Activated CD8-positive, alpha-beta memory T cell treated with anti-CD3 and anti-CD28 coated beads, Interleukin-2, amount 10 ng/mL, durations not matched to agents 7 days and 5 days (primary cell): ENCODE measurements at regions not wholly inside any gene's neighbourhood (a gene's known extent, or its start where the extent isn't known, plus 50 kb on each side); places are given as distances from the start of the nearest gene placed in this dataset.

Experiments used
- ATAC-seq: fragments of 150-1000 bp; cut with Tn5 transposase; one replicate; pipeline ENCODE4 v1.10.0; 2021; ENCODE audit warnings: moderate library complexity
- CTCF ChIA-PET: fragments of 350-600 bp; sonication (Branson Sonifier 250); formaldehyde crosslinking; loops from one replicate; lab custom pipeline; 2021; ENCODE audit warnings: antibody characterized with exemption; lab: Charles Lee
- DNase-seq: peaks from one replicate; pipeline ENCODE4 v3.0.0-alpha.2; 2020
- H3K27ac Mint-ChIP-seq: one replicate; pipeline ENCODE4 v1.8.0; 2021; ENCODE audit warnings: mild to moderate bottlenecking, mixed read lengths
- H3K27me3 Mint-ChIP-seq: one replicate; pipeline ENCODE4 v1.8.0; 2021; ENCODE audit warnings: mixed read lengths
- H3K36me3 Mint-ChIP-seq: one replicate; pipeline ENCODE4 v1.8.0; 2021; ENCODE audit warnings: mild to moderate bottlenecking, mixed read lengths
- H3K4me1 Mint-ChIP-seq: one replicate; pipeline ENCODE4 v1.8.0; 2021; ENCODE audit warnings: mixed read lengths
- H3K4me3 Mint-ChIP-seq: one replicate; pipeline ENCODE4 v1.8.0; 2021; ENCODE audit warnings: mild to moderate bottlenecking, moderate library complexity, mixed read lengths
- H3K9me3 Mint-ChIP-seq: one replicate; pipeline ENCODE4 v1.8.0; 2022; ENCODE audit warnings: low read depth, mixed read lengths

GRCh38 chr20:52823303-52823702, 148.9 kb upstream of the TSHZ2 start:
- CTCF ChIA-PET: no interaction called here
- ATAC-seq (no peak), DNase-seq (no peak)
- H3K36me3 Mint-ChIP-seq: no peaks in the 10 kb centered on the region
- H3K4me1 Mint-ChIP-seq: no peaks in the 10 kb centered on the region
- no peak overlapping the region for H3K4me3 Mint-ChIP-seq
- no peaks in the 10 kb centered on the region for H3K9me3 Mint-ChIP-seq
- no peak overlapping the region for H3K27ac Mint-ChIP-seq
- H3K27me3 Mint-ChIP-seq: peaks cover 3% of the 10 kb centered on the region

- no peak overlapping the region for H3K27ac Mint-ChIP-seq
- no peak for ATAC-seq
- CTCF ChIA-PET: no interaction called here
- H3K27me3 Mint-ChIP-seq: peaks cover 3% of the 10 kb centered on the region
- no peak for DNase-seq
- H3K9me3 Mint-ChIP-seq: no peaks in the 10 kb centered on the region
- H3K4me1 Mint-ChIP-seq: no peaks in the 10 kb centered on the region
- H3K4me3 Mint-ChIP-seq: no peak overlapping the region
- H3K36me3 Mint-ChIP-seq: no peaks in the 10 kb centered on the region
These were observed 151.4 kb upstream of the TSHZ2 start for GRCh38 chr20:52820641-52821292.

GRCh38 chr20:52818491-52818890, 153.7 kb upstream of the TSHZ2 start:
- no peak overlapping the region for H3K4me3 Mint-ChIP-seq
- no peaks in the 10 kb centered on the region for H3K9me3 Mint-ChIP-seq
- H3K4me1 Mint-ChIP-seq: no peaks in the 10 kb centered on the region
- CTCF ChIA-PET: no interaction called here
- no peak for DNase-seq
- H3K27me3 Mint-ChIP-seq: peaks cover 3% of the 10 kb centered on the region
- no peak for ATAC-seq
- H3K27ac Mint-ChIP-seq: no peak overlapping the region
- H3K36me3 Mint-ChIP-seq: no peaks in the 10 kb centered on the region

GRCh38 chr20:52817981-52818380, 154.2 kb upstream of the TSHZ2 start:
- H3K27me3 Mint-ChIP-seq: peaks cover 3% of the 10 kb centered on the region
- H3K4me1 Mint-ChIP-seq: no peaks in the 10 kb centered on the region
- CTCF ChIA-PET: no interaction called here
- no peak for DNase-seq
- H3K27ac Mint-ChIP-seq: no peak overlapping the region
- H3K36me3 Mint-ChIP-seq: no peaks in the 10 kb centered on the region
- H3K4me3 Mint-ChIP-seq: no peak overlapping the region
- H3K9me3 Mint-ChIP-seq: no peaks in the 10 kb centered on the region
- ATAC-seq: no peak

- DNase-seq: no peak
- peaks cover 3% of the 10 kb centered on the region for H3K27me3 Mint-ChIP-seq
These were observed 154.6 kb upstream of the TSHZ2 start for GRCh38 chr20:52817511-52817910.

GRCh38 chr20:52814371-52814770, 157.8 kb upstream of the TSHZ2 start:
- Mint-ChIP-seq H3K27me3 (peaks cover 11% of the 10 kb centered on the region), H3K4me1 (no peaks in the 10 kb centered on the region), H3K36me3 (no peaks in the 10 kb centered on the region), H3K27ac (no peak overlapping the region), H3K9me3 (no peaks in the 10 kb centered on the region), H3K4me3 (no peak overlapping the region)
- no peak for DNase-seq
- ATAC-seq: no peak
- CTCF ChIA-PET: no interaction called here

More at GRCh38 chr20:52817511-52817910, 154.6 kb upstream of the TSHZ2 start:
- no peaks in the 10 kb centered on the region for H3K4me1 Mint-ChIP-seq
- no peaks in the 10 kb centered on the region for H3K36me3 Mint-ChIP-seq
- no peak overlapping the region for H3K4me3 Mint-ChIP-seq
- no peak overlapping the region for H3K27ac Mint-ChIP-seq
- no peak for ATAC-seq
- no peaks in the 10 kb centered on the region for H3K9me3 Mint-ChIP-seq
- CTCF ChIA-PET: no interaction called here

- Mint-ChIP-seq H3K27ac (no peak overlapping the region), H3K9me3 (no peaks in the 10 kb centered on the region), H3K36me3 (no peaks in the 10 kb centered on the region), H3K4me1 (no peaks in the 10 kb centered on the region), H3K4me3 (no peak overlapping the region), H3K27me3 (peaks cover 18% of the 10 kb centered on the region)
- CTCF ChIA-PET: no interaction called here
- ATAC-seq (no peak), DNase-seq (no peak)
These were observed 159.8 kb upstream of the TSHZ2 start for GRCh38 chr20:52812231-52812847.

- no peaks in the 10 kb centered on the region for H3K9me3 Mint-ChIP-seq
- no peak overlapping the region for H3K27ac Mint-ChIP-seq
- H3K36me3 Mint-ChIP-seq: no peaks in the 10 kb centered on the region
- no peak for ATAC-seq
- CTCF ChIA-PET: no interaction called here
- peaks cover 18% of the 10 kb centered on the region for H3K27me3 Mint-ChIP-seq
- no peak overlapping the region for H3K4me3 Mint-ChIP-seq
- H3K4me1 Mint-ChIP-seq: no peaks in the 10 kb centered on the region
- no peak for DNase-seq
These were observed 163.2 kb upstream of the TSHZ2 start for GRCh38 chr20:52809003-52809402.

- Mint-ChIP-seq H3K27me3 (peaks cover 18% of the 10 kb centered on the region), H3K36me3 (no peaks in the 10 kb centered on the region), H3K4me1 (no peaks in the 10 kb centered on the region), H3K4me3 (no peak overlapping the region), H3K27ac (no peak overlapping the region), H3K9me3 (no peaks in the 10 kb centered on the region)
- ATAC-seq (no peak), DNase-seq (no peak)
- CTCF ChIA-PET: no interaction called here
These were observed 165.2 kb upstream of the TSHZ2 start for GRCh38 chr20:52806918-52807317.

GRCh38 chr20:52805843-52806242, 166.3 kb upstream of the TSHZ2 start:
- Mint-ChIP-seq H3K27me3 (peaks cover 10% of the 10 kb centered on the region), H3K9me3 (no peaks in the 10 kb centered on the region), H3K27ac (no peak overlapping the region), H3K4me1 (no peaks in the 10 kb centered on the region), H3K4me3 (no peak overlapping the region), H3K36me3 (no peaks in the 10 kb centered on the region)
- DNase-seq: no peak
- CTCF ChIA-PET: no interaction called here
- no peak for ATAC-seq

GRCh38 chr20:52805296-52805571, 166.9 kb upstream of the TSHZ2 start:
- Mint-ChIP-seq H3K27ac (no peak overlapping the region), H3K27me3 (peaks cover 7% of the 10 kb centered on the region), H3K36me3 (no peaks in the 10 kb centered on the region), H3K4me3 (no peak overlapping the region), H3K9me3 (no peaks in the 10 kb centered on the region), H3K4me1 (no peaks in the 10 kb centered on the region)
- no peak for ATAC-seq
- DNase-seq: no peak
- CTCF ChIA-PET: no interaction called here

- CTCF ChIA-PET: no interaction called here
- Mint-ChIP-seq H3K4me1 (no peaks in the 10 kb centered on the region), H3K27ac (no peak overlapping the region), H3K4me3 (no peak overlapping the region), H3K36me3 (no peaks in the 10 kb centered on the region), H3K27me3 (peaks cover 6% of the 10 kb centered on the region), H3K9me3 (no peaks in the 10 kb centered on the region)
- no peak for ATAC-seq
- DNase-seq: no peak
These were observed 167.5 kb upstream of the TSHZ2 start for GRCh38 chr20:52804497-52805295.

GRCh38 chr20:52801628-52802006, 170.5 kb upstream of the TSHZ2 start:
- H3K27me3 Mint-ChIP-seq: peaks cover 3% of the 10 kb centered on the region
- H3K27ac Mint-ChIP-seq: no peak overlapping the region
- no peaks in the 10 kb centered on the region for H3K36me3 Mint-ChIP-seq
- H3K4me3 Mint-ChIP-seq: no peak overlapping the region
- CTCF ChIA-PET: no interaction called here
- ATAC-seq: no peak
- DNase-seq: no peak
- no peaks in the 10 kb centered on the region for H3K9me3 Mint-ChIP-seq
- H3K4me1 Mint-ChIP-seq: no peaks in the 10 kb centered on the region
